Vagina (tissue), 2 donors: ENCODE measurements at regions not wholly inside any gene's neighbourhood (a gene's known extent, or its start where the extent isn't known, plus 50 kb on each side); places are given as distances from the start of the nearest gene placed in this dataset.

ENCODE experiments used
- DNase-seq, 2 donors: peaks; one replicate each; pipeline ENCODE4 v3.0.0-alpha.2; 2017; ENCODE audit errors: extremely low spot score in 2 of 2
- H3K27ac ChIP-seq: fragments of 200-600 bp; sonication (generic); one replicate; pipeline ENCODE4 v1.5.1; 2019
- H3K27me3 ChIP-seq: fragments of 200-600 bp; sonication (generic); one replicate; pipeline ENCODE4 v1.5.1; 2019
- H3K36me3 ChIP-seq, 2 donors: fragments of 200-600 bp; sonication (generic); one replicate each; pipeline ENCODE4 v1.5.1; 2017 to 2019
- H3K4me1 ChIP-seq: fragments of 200-600 bp; sonication (generic); one replicate; pipeline ENCODE4 v1.5.1; 2019
- H3K4me3 ChIP-seq, 2 donors: fragments of 200-600 bp; sonication (generic); 1 replicate in 1 of 2; 2 replicates in 1 of 2; pipeline ENCODE4 v1.5.1; 2016 to 2019
- H3K9me3 ChIP-seq: fragments of 200-600 bp; sonication (generic); one replicate; pipeline ENCODE4 v1.5.1; 2019
- POLR2A ChIP-seq, 2 donors: fragments of 450-650 bp; IDR thresholded peaks; one replicate each; pipeline ENCODE4 v1.6.1; 2017; ENCODE audit warnings: antibody characterized with exemption in 2 of 2, mild to moderate bottlenecking in 2 of 2, moderate library complexity in 2 of 2
- POLR2AphosphoS5 ChIP-seq, 2 donors: sonication (generic); formaldehyde crosslinking; IDR thresholded peaks; one replicate each; pipeline ENCODE4 v1.9.0; 2017; ENCODE audit warnings: antibody characterized with exemption in 2 of 2, mild to moderate bottlenecking in 2 of 2, low read depth in 1 of 2; ENCODE audit not compliant: insufficient read depth in 1 of 2
- intact Hi-C: fragments of 100-400 bp; cut with DNase I; formaldehyde crosslinking; loops from one replicate; pipeline ENCODE4 v1.15.1; 2023
- TF ChIP-seq, protein P1 (sequence below), 3 experiments: fragments of 450-650 bp in 2 of 3; fragments of 200-600 bp in 1 of 3; sonication (generic) in 1 of 3; IDR thresholded peaks; one replicate each; pipeline ENCODE4 v1.5.1; 2017 to 2019; ENCODE audit warnings: antibody characterized with exemption in 3 of 3, mild to moderate bottlenecking in 2 of 3, moderate library complexity in 2 of 3

DNA sequence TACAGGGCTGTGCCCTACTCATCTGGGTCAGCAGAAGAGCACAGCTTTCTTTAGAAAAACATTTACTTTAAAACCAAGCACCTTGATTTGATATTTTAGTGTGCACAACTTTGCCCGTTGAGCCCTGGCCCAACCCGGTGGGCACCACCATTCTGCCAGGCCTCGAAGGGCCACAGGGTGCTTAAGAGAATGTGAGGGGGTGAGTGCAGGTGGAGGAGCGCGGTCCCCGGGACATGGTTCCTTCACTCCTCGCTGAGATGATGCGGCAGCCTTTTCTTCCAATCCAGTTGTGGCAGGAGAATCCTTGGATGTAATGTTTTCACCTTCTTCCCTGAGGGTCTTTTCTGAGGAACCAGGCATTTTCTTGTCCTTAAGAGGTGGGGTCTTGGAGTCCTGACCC is 119.0 kb downstream of the RPIA start:
- intact Hi-C loops, result no loop called here
- TF ChIP-seq POLR2AphosphoS5 (IDR thresholded peaks at IDR 0.05; ENCODE audit: insufficient read depth in 1 of 2, low read depth in 1 of 2) (no peak), POLR2A (IDR thresholded peaks at IDR 0.05) (no peak)
- TF ChIP-seq, protein P1, sequence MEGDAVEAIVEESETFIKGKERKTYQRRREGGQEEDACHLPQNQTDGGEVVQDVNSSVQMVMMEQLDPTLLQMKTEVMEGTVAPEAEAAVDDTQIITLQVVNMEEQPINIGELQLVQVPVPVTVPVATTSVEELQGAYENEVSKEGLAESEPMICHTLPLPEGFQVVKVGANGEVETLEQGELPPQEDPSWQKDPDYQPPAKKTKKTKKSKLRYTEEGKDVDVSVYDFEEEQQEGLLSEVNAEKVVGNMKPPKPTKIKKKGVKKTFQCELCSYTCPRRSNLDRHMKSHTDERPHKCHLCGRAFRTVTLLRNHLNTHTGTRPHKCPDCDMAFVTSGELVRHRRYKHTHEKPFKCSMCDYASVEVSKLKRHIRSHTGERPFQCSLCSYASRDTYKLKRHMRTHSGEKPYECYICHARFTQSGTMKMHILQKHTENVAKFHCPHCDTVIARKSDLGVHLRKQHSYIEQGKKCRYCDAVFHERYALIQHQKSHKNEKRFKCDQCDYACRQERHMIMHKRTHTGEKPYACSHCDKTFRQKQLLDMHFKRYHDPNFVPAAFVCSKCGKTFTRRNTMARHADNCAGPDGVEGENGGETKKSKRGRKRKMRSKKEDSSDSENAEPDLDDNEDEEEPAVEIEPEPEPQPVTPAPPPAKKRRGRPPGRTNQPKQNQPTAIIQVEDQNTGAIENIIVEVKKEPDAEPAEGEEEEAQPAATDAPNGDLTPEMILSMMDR (IDR thresholded peaks at IDR 0.05), result no peak

DNA sequence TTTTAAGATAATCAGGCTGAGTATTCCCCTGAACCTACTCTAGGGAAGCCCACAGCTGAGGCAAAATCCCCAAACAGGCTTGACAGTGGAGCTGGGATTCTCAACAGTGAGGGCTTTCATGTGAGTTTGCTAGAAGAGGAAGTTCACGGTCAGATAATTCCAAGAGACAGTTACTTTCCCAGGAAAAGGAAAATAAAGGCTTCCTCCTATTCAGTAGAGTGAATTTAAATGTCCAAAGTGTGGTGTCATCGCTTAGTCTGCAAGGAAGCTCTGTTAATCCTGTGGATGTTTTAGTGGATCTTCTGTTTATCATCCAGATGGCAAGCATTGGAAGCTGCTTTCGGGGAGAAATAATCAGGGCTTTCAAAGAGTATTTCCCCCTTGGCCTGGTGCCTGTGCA is 119.8 kb downstream of the RPIA start:
- DNase-seq, result no peak
- Histone ChIP-seq H3K27me3 (no peaks in the 10 kb centered on the region), H3K27ac (no peak overlapping the region), H3K4me3 (no peak overlapping the region), H3K36me3 (no peaks in the 10 kb centered on the region), H3K9me3 (no peaks in the 10 kb centered on the region), H3K4me1 (no peaks in the 10 kb centered on the region)
- intact Hi-C loops, result no loop called here
- TF ChIP-seq, protein P1 (IDR thresholded peaks at IDR 0.05), result no peak
- TF ChIP-seq POLR2AphosphoS5 (IDR thresholded peaks at IDR 0.05; ENCODE audit: insufficient read depth in 1 of 2, low read depth in 1 of 2), result no peak
- no peak for TF ChIP-seq POLR2A (IDR thresholded peaks at IDR 0.05)

More for the DNA sequence above, 119.0 kb downstream of the RPIA start:
- no peaks in the 10 kb centered on the region for H3K36me3 ChIP-seq
- H3K4me3 ChIP-seq, result no peak overlapping the region
- no peaks in the 10 kb centered on the region for H3K9me3 ChIP-seq
- no peak overlapping the region for H3K27ac ChIP-seq
- H3K27me3 ChIP-seq, result no peaks in the 10 kb centered on the region
- no peaks in the 10 kb centered on the region for H3K4me1 ChIP-seq
- no peak for DNase-seq

DNA sequence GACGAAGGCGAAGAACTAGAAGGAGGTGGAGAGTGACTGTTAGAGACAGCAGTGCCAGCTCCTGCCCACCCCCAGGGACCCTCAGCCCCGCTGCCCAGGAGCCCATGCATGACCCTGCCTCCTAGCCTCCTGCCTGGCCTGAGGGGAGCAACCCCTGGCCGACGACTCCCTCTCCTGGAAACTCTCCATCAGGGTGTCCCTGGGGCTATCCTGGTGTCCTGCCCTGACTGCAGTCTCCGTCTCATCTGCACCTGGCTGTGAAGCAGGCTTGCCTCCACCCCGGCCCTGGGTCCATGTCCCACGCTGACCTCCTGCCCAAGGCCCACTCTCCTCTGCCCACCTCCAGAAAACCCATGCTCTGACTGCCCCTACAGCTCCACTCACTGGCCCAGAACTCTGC is 120.2 kb downstream of the RPIA start:
- DNase-seq, result no peak
- TF ChIP-seq, protein P1 (IDR thresholded peaks at IDR 0.05), result no peak
- TF ChIP-seq POLR2A (IDR thresholded peaks at IDR 0.05) (no peak), POLR2AphosphoS5 (IDR thresholded peaks at IDR 0.05; ENCODE audit: insufficient read depth in 1 of 2, low read depth in 1 of 2) (no peak)
- no peak overlapping the region for H3K4me3 ChIP-seq
- no peak overlapping the region for H3K27ac ChIP-seq
- H3K9me3 ChIP-seq, result no peaks in the 10 kb centered on the region
- no peaks in the 10 kb centered on the region for H3K27me3 ChIP-seq
- H3K36me3 ChIP-seq, result no peaks in the 10 kb centered on the region
- intact Hi-C loops, result no loop called here
- H3K4me1 ChIP-seq, result no peaks in the 10 kb centered on the region

DNA sequence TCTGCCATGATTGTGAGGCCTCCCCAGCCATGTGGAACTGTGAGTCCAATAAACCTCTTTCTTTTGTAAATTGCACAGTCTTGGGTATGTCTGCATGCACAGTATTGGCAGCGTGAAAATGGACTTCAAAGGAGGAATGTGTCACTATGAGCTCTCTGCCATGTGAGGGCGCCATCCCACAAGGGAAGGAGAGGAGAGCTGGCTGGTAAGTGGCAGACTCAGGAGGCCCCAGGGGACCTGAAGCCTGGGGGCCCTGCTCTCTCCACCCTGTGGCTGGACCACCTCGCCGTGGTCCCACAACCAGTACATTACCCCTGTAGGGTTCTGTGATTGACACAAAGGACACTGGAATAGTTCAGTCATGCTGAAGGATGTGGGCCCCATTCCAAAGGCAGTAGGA is 122.1 kb downstream of the RPIA start:
- Histone ChIP-seq H3K27ac (no peak overlapping the region), H3K27me3 (no peaks in the 10 kb centered on the region), H3K4me1 (no peaks in the 10 kb centered on the region), H3K36me3 (no peaks in the 10 kb centered on the region), H3K9me3 (no peaks in the 10 kb centered on the region), H3K4me3 (no peak overlapping the region)
- DNase-seq, result no peak
- TF ChIP-seq POLR2A (IDR thresholded peaks at IDR 0.05), result no peak
- TF ChIP-seq, protein P1 (IDR thresholded peaks at IDR 0.05), result no peak
- TF ChIP-seq POLR2AphosphoS5 (IDR thresholded peaks at IDR 0.05; ENCODE audit: insufficient read depth in 1 of 2, low read depth in 1 of 2), result no peak
- intact Hi-C loops, result no loop called here

DNA sequence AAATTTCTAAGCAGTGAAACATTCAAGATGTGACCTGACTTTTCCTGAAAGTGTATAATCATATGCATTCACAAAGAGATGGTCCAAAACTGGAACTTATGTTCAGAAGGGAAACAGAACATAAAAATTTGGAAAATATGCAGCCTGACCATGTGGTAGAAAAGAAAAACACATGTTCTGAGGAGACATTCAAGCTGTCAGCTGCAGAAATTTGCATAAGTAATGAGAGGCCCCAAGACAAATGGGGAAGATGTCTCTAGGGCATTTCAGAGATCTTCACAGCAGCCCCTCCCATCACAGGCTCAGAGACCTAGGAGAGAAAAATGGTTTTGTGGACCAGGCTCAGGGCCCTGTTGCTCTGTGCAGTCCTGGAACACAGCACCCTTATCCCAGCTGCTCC is 123.8 kb downstream of the RPIA start:
- no peaks in the 10 kb centered on the region for H3K9me3 ChIP-seq
- no peak overlapping the region for H3K27ac ChIP-seq
- intact Hi-C loops, result no loop called here
- TF ChIP-seq POLR2AphosphoS5 (IDR thresholded peaks at IDR 0.05; ENCODE audit: insufficient read depth in 1 of 2, low read depth in 1 of 2), result no peak
- TF ChIP-seq, protein P1 (IDR thresholded peaks at IDR 0.05), result no peak
- TF ChIP-seq POLR2A (IDR thresholded peaks at IDR 0.05), result no peak
- H3K4me1 ChIP-seq, result no peaks in the 10 kb centered on the region
- H3K27me3 ChIP-seq, result no peaks in the 10 kb centered on the region
- H3K36me3 ChIP-seq, result no peaks in the 10 kb centered on the region
- H3K4me3 ChIP-seq, result no peak overlapping the region
- DNase-seq, result no peak
